ENCODE measurements at regions not wholly inside any gene's neighbourhood (a gene's known extent, or its start where the extent isn't known, plus 50 kb on each side); places are given as distances from the start of the nearest gene placed in this dataset.

- ATAC-seq: no peak
- H3K9me3 ChIP-seq (ENCODE audit: control insufficient read depth, insufficient read depth, low read depth, low read length): no peaks in the 10 kb centered on the region
- in situ Hi-C loops (cut with HindIII; ENCODE audit: low pct_unique_long_range_greater_than_20kb, low sequenced_read_pairs) (no loop called here), intact Hi-C loops (cut with micrococcal nuclease; ENCODE audit: unreplicated experiment) (no loop called here)
- no peak for DNase-seq (ENCODE audit: low read depth, low spot score)
- no peak overlapping the region for H3K4me3 ChIP-seq (ENCODE audit: low read depth in 2 of 2, low read length in 2 of 2)
- no peaks in the 10 kb centered on the region for H3K4me1 ChIP-seq (ENCODE audit: control insufficient read depth, insufficient read depth, low read length)
- TF ChIP-seq, protein P1, sequence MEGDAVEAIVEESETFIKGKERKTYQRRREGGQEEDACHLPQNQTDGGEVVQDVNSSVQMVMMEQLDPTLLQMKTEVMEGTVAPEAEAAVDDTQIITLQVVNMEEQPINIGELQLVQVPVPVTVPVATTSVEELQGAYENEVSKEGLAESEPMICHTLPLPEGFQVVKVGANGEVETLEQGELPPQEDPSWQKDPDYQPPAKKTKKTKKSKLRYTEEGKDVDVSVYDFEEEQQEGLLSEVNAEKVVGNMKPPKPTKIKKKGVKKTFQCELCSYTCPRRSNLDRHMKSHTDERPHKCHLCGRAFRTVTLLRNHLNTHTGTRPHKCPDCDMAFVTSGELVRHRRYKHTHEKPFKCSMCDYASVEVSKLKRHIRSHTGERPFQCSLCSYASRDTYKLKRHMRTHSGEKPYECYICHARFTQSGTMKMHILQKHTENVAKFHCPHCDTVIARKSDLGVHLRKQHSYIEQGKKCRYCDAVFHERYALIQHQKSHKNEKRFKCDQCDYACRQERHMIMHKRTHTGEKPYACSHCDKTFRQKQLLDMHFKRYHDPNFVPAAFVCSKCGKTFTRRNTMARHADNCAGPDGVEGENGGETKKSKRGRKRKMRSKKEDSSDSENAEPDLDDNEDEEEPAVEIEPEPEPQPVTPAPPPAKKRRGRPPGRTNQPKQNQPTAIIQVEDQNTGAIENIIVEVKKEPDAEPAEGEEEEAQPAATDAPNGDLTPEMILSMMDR (IDR thresholded peaks at IDR 0.05): no peak
- TF ChIP-seq SIN3A (IDR thresholded peaks at IDR 0.05; ENCODE audit: borderline replicate concordance, insufficient read depth, low read depth, low read length) (no peak), POLR2AphosphoS5 (IDR thresholded peaks at IDR 0.05; ENCODE audit: low read depth, low read length) (no peak)
- no peaks in the 10 kb centered on the region for H3K27me3 ChIP-seq (ENCODE audit: control insufficient read depth, insufficient read depth, low read length)
- BruUV-seq (replicated peaks): no TSS peak
- CTCF ChIA-PET: no interaction called here
- no peak overlapping the region for H3K27ac ChIP-seq (ENCODE audit: low read length)
- POLR2A ChIA-PET: no interaction called here
- no peaks in the 10 kb centered on the region for H3K36me3 ChIP-seq (ENCODE audit: control insufficient read depth, insufficient read depth, low read length)
Observed at GRCh38 chr3:40867797-40868196, 331.5 kb upstream of the CTNNB1 start.

- intact Hi-C loops (cut with micrococcal nuclease; ENCODE audit: unreplicated experiment): no loop called here
- H3K9me3 ChIP-seq (ENCODE audit: control insufficient read depth, insufficient read depth, low read depth, low read length): no peaks in the 10 kb centered on the region
- TF ChIP-seq REST (IDR thresholded peaks at IDR 0.05; ENCODE audit: insufficient read depth in 1 of 2, low read depth in 2 of 2, low read length in 1 of 2): no peak
- TF ChIP-seq, protein P1 (IDR thresholded peaks at IDR 0.05): no peak
- TF ChIP-seq TCF7L2 (IDR thresholded peaks at IDR 0.05; ENCODE audit: low read depth, low read length): no peak
- no peak for TF ChIP-seq SIN3A (IDR thresholded peaks at IDR 0.05; ENCODE audit: borderline replicate concordance, insufficient read depth, low read depth, low read length)
- TF ChIP-seq POLR2AphosphoS5 (IDR thresholded peaks at IDR 0.05; ENCODE audit: low read depth, low read length): no peak
- in situ Hi-C loops (cut with HindIII; ENCODE audit: low pct_unique_long_range_greater_than_20kb, low sequenced_read_pairs): no loop called here
- H3K36me3 ChIP-seq (ENCODE audit: control insufficient read depth, insufficient read depth, low read length): no peaks in the 10 kb centered on the region
- BruUV-seq (replicated peaks): no TSS peak
- ChIA-PET POLR2A (no interaction called here), CTCF (no interaction called here)
- no peaks in the 10 kb centered on the region for H3K4me1 ChIP-seq (ENCODE audit: control insufficient read depth, insufficient read depth, low read length)
- DNase-seq (ENCODE audit: low read depth, low spot score) (no peak), ATAC-seq (no peak)
- no peaks in the 10 kb centered on the region for H3K27me3 ChIP-seq (ENCODE audit: control insufficient read depth, insufficient read depth, low read length)
- no peak overlapping the region for H3K27ac ChIP-seq (ENCODE audit: low read length)
- H3K4me3 ChIP-seq (ENCODE audit: low read depth in 2 of 2, low read length in 2 of 2): no peak overlapping the region
Observed at GRCh38 chr3:40869013-40869412, 330.3 kb upstream of the CTNNB1 start.

DNA sequence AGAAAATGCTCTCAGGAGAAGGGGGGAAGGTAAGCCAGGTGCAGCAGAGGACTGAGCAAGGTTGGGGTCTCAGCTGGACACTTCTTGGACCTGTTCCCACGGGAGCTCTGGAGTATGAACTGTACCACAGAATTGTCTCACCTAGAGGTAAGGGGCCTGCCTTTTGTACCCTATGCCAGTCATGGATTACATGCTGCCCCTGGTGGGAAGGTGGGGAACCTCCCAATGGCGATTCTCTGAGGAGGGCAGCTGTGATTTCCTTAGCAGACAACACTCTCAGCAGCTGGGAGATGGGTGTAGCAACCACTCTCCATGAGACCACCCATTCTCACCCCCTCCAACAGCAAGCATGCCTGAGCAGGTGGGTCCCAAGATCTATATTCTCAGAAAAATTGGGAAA lies 329.4 kb upstream of the CTNNB1 start:
- Histone ChIP-seq H3K36me3 (ENCODE audit: control insufficient read depth, insufficient read depth, low read length) (no peaks in the 10 kb centered on the region), H3K4me1 (ENCODE audit: control insufficient read depth, insufficient read depth, low read length) (no peaks in the 10 kb centered on the region), H3K4me3 (ENCODE audit: low read depth in 2 of 2, low read length in 2 of 2) (no peak overlapping the region), H3K27me3 (ENCODE audit: control insufficient read depth, insufficient read depth, low read length) (no peaks in the 10 kb centered on the region), H3K9me3 (ENCODE audit: control insufficient read depth, insufficient read depth, low read depth, low read length) (no peaks in the 10 kb centered on the region), H3K27ac (ENCODE audit: low read length) (no peak overlapping the region)
- in situ Hi-C loops (cut with HindIII; ENCODE audit: low pct_unique_long_range_greater_than_20kb, low sequenced_read_pairs): no loop called here
- CTCF ChIA-PET: no interaction called here
- POLR2A ChIA-PET: no interaction called here
- no peak for ATAC-seq
- no TSS peak for BruUV-seq (replicated peaks)
- no peak for DNase-seq (ENCODE audit: low read depth, low spot score)
- TF ChIP-seq POLR2AphosphoS5 (IDR thresholded peaks at IDR 0.05; ENCODE audit: low read depth, low read length): no peak
- TF ChIP-seq SIN3A (IDR thresholded peaks at IDR 0.05; ENCODE audit: borderline replicate concordance, insufficient read depth, low read depth, low read length): no peak
- no peak for TF ChIP-seq REST (IDR thresholded peaks at IDR 0.05; ENCODE audit: insufficient read depth in 1 of 2, low read depth in 2 of 2, low read length in 1 of 2)
- no peak for TF ChIP-seq TCF7L2 (IDR thresholded peaks at IDR 0.05; ENCODE audit: low read depth, low read length)
- TF ChIP-seq, protein P1 (IDR thresholded peaks at IDR 0.05): no peak
- intact Hi-C loops (cut with micrococcal nuclease; ENCODE audit: unreplicated experiment): no loop called here
